AG08395 (cell line): ENCODE measurements at regions not wholly inside any gene's neighbourhood (a gene's known extent, or its start where the extent isn't known, plus 50 kb on each side); places are given as distances from the start of the nearest gene placed in this dataset.
"Not testable (repeated sequence)": the region's sequence is repeated elsewhere in the genome, so short reads cannot be mapped to it uniquely, and the experiment has no call there.

Source experiments
- DNase-seq: peaks from one replicate; pipeline ENCODE4 v3.0.0; 2012; ENCODE audit warnings: mixed read lengths, low spot score

DNA sequence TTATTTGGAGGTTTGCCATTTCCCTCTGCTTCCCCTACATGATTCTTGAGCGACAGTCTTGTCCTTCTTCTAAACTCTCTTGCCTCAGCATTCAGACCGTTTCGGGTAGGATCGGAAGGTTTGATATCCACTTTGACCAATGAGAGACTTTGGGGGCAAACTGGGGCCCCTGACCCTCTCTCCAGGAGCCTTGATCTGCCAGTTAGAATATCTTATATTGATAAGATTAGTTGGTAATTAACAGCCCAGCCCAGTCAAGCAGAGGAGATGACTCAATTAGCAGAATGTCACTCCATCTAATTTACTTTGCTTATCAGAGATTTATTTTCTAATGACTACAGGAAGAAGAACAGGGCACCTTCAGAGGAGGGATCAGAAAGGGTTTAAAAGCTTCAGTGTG is 532.8 kb downstream of the XYLT1 start:
- DNase-seq = no peak

DNA sequence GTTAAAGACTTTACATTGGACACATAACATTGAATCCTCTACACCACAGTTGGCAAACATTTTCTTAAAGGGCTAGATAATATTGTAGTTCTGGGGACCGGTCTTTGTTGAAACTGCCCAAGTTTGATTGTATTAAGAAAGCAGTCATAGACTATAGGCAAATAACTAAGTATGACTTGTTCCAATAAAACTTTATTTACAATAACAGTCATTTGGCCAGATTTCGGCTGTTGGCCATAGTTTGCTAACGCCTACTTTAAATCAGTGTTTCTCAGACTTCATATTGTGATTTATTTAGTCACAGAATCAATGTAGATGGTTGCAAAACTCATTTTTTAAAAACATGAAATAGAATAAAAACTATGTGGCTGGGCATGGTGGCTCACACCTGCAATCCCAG is 531.8 kb downstream of the XYLT1 start:
- DNase-seq = no peak

DNA sequence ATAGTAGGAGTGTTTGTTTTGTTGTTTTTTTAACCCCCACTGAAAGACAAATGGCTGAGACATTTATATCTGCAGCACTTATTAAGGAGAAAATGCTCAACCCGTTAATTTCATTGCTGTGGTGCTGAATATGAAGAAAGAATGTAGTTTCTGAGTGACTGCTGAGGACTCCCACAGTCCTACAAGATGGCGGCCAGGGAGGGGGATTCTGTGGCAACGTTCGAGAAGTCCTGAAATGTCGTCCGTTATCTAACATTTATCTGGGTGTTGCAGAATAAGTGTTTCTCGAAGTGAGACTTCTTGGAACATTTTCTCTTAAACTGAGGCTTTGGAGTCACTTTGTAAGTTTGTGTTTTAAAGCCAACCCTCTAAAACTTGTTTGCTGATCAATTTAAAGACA is 530.4 kb downstream of the XYLT1 start:
- DNase-seq = no peak

DNA sequence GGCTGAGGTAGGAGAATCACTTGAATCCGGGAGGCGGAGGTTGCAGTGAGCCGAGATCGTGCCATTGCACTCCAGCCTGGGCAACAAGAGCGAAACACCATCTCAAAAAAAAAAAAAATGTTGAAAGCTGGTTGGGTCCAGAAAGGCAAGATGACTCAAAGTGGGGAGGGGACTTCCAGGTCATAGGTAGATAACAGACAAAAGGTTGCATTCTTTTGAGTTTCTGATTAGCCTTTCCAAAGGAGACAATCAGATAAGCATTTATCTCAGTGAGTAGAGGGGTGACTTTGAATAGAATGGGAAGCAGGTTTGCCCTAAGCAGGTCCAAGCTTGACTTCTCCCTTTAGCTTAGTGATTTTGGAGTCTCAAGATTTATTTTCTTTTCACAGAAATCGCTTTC is 527.9 kb downstream of the XYLT1 start:
- DNase-seq = not testable (repeated sequence)

DNA sequence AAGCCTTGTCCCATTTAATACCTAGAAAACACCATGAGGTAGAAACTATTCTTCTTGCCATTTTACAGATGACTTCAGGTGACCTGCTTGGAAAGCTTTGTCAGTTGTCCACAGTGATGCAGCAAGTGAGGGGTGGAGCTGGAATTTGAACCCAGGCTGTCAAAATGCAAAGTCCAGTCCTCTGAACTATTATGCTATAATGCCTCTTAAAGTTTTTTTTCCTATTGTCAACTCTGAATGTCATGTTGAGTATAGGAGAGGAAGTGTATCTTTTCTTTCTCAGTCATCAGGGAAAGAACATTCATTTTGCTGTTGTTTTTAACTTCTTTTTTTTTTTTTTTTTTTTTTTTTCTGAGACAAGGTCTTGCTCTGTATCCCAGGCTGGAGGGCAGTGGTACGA is 525.6 kb downstream of the XYLT1 start:
- no peak for DNase-seq

DNA sequence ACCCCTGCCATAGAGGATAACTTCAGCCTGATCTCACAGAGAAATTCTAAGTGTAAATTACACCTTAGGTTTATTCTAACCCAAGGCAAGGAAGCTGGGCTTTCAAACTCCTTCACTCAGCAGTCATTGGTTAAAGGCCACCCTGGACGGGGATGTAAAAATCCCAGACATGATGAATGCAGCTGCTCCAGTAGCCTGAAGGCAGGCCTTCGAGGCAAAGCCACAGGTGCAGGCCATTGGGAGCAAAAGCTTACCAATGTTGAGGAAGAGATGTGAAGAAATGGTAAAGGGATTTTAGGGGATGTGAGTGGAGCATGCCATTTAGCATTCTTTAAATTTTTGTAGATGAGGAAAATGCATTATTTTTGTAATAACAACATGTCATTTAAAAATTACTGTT is 514.4 kb downstream of the XYLT1 start:
- no peak for DNase-seq

DNA sequence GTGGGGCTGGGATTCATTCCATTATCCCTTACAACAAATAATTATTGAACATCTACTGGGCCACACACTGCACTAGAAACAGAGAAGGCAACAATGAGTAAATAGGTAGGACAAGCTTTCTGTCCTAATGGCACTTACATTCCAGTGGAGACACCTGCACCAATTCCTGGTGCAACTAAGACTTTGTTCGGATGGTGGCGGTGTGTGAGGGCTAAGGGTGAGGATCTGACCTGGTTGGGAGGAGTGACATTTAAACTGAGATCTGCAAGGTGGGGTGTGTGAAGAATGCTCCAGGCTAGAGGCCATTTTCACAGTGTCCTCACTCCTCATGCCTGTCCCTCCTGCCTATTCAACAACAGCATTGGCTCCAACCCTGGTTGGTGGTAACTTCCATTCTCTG is 510.0 kb downstream of the XYLT1 start:
- no peak for DNase-seq

DNA sequence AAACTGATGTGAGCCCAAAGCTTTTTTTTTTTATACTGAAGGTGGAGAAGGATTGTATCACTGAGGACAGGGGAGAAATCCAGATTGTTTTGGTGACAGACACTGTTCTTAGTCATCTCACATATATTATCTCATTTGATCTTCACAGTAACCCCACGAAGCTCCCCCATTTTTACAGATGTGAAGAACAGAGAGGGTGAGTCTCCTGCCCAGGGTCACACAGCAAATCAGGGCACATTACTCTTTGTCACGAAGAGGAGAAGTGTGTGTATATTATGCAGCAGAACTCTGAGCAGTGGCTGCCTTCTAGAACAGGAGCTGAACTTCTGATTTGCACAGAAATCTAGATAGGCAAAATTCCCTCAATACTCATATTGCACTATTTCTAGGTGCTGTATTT is 504.3 kb downstream of the XYLT1 start:
- no peak for DNase-seq

DNA sequence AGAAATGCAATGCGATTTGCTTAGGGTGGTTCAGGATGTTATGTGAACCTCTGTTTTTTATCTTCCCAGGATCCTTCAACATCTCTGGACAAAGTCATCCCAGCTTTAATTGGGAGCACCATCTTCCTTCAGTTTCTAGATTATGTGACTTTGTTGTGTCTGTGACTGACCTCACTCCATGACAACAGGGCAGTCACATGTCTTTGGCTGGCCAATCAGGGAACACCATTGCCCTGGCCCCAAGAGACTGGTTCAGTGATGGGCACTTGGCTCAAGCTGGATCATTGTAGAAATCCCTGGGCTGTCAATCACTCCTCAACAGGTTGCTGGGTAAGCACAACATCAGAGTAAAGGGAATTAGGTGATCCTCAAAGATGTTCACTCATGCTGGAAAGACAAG is 499.7 kb downstream of the XYLT1 start:
- DNase-seq = no peak

DNA sequence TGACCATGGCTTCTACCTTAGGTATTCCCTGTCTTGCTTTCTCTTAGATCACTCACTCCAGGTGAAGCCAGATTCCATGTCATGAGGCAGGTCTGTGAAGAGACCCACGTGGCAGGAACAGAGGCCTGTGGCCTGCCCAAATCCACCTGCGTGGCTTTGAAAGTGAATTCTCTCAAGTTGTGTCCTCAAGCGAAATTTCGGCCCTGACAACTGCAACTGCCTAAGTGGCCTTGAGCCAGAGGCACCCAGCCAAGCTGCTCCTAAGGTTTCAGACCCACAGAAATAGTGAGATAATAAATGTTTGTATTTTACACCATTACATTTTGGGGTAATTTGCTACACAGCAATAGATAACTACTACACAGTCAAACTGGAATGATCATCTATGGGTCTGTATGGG is 497.9 kb downstream of the XYLT1 start:
- no peak for DNase-seq

DNA sequence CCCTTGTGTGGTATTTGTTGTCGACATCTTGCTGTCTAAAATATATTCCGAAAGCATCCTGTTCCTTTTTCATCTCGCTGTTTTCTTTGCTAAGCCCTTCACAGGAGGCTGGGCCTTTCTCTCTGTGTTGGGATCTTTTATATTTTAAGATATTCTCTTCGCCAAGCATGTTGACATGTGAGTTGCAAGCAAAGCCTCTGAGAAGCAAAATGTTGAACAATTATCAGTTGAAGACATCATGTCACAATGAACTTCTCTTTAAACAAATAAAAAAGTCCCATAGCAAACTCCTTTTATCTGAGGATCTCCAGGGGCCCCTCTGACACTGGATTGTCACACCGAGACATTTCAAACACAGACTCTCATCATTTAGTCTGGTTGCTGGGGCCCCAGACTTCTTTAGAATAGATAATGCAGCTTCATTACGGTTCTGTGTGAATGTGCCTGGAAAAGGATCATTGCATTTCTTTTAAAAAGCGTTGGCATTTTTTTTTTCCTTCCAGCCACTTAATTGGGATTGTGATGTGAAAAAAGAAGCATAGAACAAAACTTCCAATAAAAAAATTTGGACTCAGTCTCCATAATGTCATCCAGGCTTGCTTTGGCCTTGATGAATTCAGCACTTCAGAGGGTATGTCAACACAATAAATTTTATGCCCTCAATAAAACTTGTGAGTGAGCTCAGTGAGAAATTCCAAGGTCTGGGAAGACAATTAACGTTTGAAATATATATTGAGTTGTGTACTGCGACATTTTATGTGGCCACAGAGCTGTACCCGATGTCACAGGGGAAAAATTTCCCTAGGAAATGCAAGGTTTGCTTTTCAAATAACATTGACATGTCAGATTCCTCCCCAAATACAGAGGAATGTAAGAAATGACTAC is 496.8 kb downstream of the XYLT1 start:
- no peak for DNase-seq

DNA sequence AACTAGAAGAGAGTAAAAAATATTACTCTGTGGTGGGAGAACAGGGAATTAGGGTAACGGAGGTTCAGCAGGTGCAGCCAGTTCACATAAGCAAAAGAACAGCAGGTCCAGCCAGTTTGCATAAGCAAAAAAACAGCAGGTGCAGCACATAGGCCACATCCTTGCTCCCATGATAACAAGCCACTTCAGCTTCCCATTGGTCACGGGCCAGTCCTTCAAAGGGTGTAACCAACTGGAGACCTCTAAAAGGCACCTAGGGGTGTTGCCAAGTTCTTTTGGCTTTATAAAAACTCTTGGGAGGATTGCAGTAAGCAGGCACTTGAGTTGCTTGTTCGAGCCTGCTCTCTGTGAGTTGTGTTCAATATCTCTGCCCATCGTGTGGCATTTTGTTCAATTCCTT is 488.1 kb downstream of the XYLT1 start:
- DNase-seq = no peak

DNA sequence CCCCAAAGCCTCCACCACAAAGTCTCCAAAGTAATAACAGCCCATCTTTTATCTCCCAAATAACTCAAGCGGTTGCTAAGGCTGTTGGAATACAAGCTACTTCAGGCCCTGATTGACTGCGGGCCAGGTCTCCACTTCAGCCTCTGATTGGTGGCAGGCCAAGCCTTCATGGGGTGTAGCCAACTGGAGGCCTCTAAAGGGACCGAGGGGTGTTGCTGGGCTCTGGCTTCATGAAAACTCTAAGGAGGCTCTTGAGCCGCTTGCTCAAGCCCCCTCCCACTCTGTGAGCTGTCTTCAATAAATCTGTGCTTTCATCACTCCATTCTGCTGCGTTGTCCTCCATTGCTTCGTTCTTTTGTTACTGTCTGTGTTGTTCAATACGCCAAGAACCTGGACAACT is 487.2 kb downstream of the XYLT1 start:
- no peak for DNase-seq

DNA sequence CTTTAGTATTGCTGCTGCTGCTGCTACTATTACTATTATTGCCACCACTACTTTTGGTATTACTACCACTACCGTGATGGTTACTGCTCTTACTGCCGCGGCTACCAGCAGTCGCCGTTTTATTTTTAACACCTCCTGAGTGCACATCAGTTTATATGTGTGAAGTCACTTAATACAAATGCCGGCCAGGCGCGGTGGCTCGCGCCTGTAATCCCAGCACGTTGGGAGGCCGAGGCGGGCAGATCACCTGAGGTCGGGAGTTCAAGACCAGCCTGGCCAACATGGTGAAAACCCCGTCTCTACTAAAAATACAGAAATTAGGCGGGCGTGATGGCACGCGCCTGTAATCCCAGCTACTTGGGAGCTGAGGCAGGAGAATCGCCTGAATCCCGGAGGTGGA is 486.7 kb downstream of the XYLT1 start:
- DNase-seq = not testable (repeated sequence)

DNA sequence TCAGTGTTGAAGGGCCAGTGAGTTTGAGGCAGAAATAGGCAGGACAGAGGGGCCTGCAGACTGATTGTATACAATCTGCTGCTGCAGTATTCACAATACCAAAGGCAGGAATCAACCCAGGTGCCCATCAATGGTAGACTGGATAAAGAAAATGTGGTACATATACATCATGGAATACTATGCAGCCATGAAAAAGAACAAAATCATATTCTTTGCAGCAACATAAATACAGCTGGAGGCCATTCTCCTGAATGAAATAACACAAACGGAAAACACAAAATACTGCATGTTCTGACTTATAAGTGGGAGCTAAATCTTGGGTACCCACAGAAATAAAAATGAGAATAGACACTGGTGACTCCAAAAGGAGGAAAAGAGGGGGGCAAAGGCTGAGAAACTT is 485.1 kb downstream of the XYLT1 start:
- DNase-seq = no peak

DNA sequence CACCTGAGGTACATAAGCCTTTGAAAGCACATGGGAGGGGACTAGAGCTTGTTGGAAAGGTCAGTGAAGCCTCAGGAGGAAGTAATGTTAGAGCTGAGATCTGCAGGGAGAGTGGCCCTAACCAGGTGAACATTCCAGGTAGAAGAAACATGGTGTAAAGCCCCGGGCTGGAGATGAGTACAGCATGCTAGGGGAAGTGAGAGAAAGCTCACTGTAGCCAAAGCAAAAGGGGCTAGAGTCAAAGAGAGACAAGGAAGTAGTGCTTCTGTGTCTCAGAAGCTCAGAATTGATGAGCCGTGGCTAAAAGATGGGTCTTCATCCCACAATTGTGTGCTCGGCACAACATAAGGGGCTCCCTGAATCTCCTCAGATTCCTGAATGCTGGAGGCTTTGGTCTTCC is 481.8 kb downstream of the XYLT1 start:
- no peak for DNase-seq

DNA sequence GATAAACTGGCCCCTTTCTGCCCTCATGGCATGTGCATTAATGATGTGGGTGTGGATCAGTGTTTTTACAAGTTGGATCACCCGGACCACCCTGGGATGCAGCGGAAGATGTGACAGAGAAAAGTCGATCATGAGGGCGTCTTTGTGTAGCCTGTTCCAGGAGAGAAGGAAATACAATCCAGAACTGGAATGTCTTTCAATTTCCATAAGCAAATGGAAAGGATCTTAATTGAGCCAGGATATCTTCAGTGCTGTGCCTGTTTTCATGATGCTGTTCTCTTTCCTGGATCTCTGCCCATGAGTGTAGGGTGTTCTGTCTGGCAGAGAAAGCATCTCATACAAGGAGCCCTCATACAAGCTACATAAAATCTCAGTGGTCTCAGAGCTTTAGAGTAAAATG is 481.4 kb downstream of the XYLT1 start:
- no peak for DNase-seq

DNA sequence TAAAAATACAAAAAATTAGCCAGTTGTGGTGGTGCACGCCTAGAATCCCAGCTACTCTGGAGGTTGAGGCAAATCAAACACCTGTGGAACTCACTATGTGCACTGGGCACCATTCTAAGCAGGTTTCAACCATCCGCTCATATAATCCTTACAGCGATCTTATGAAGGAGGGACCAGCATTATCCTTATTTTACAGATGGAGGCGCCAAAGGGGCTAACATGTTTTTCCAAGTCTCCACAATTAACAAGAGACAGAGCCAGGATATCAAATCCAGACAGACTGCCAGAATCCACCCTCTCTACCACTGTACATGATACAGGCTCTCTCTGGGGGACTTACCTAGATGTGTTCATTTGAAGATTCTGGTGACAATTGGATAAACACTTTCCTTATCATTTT is 479.0 kb downstream of the XYLT1 start:
- no peak for DNase-seq

DNA sequence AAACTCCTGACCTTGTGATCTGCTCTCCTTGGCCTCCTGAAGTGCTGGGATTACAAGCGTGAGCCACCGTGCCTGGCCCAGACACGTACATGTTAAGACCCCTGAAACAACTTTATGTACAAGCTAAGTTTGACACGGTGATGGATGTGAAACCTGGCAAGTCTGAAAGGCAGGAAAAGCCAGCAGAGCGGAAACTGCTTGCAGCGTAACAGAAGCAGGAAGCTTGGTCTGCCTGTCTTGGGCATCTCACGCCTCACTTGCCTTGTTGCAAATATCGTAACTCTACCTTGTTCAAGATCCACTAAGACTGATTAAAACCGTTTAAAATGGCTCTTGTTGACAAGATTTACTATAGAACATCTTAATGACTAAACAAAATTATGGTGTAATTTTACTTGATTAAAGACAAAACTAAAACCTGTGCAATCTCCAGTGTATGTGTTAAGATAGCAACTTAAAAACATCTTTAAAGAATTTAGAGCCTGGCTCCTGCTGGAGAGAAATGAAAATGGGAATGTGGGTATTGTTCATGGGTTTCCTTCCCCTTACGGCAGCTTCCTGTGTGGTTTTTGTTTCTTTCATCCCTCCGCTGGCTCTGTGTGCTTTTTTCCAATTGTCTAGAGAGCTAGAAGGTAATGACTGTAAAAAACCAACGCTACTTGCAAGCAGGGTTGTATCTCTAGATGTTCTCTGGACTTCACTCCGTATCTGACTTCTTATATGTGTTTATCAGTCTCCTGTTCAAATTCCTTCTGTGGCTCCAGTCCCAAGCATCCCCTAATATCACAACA is 477.6 kb downstream of the XYLT1 start:
- no peak for DNase-seq

DNA sequence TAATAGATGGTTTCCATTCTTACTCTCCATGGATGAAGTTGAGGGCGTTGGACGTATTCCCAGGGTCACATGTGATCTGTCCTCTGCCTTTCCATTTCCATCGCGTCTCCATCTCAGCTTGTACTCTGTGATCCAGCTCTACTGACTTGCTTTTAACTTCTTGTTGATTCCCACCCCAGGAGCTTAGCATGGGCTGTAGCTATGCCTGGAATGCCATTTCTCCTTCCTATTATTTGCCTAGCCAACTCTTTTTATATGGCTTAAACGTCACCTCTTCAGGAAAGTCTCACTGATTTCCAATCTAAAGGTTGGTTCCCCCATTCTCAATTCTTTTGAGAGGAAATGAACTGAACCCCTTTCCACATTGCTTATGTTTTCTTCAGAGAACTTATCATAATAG is 475.9 kb downstream of the XYLT1 start:
- no peak for DNase-seq

DNA sequence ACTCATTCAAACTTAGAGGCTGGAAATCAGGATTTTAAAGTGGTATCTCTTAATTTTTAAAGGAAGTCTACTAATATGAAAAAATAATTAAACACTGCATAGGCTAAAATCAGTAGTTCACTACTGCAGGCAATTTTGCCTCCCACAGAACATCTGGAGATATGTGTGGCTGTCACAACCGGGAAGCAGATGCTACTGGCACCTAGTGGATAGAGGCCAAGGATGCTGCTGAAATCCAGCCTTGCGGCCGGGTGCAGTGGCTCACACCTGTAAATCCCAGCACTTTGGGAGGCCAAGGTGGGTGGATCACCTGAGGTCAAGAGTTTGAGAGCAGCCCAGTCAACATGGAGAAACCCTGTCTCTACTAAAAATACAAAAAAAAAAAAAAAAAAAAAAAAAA is 473.9 kb downstream of the XYLT1 start:
- no peak for DNase-seq

DNA sequence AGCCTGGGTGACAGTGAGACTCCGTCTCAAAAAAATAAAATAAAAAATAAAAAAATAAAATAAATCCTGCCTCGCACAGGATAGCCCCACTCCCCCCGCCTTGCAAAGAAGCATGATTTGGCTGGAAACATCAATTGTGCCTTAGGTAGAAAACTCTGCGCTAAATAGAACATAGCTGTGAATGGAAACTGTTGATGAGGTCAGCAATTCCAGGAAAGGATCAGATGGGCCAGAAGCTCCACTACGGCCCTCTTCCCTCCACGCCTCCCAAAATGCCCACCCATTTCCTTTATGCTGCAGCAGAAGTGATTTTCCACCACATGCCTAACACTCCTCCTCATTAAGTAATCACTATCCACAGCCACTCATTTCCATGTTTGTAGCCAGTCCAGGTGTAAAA is 473.4 kb downstream of the XYLT1 start:
- DNase-seq = no peak

DNA sequence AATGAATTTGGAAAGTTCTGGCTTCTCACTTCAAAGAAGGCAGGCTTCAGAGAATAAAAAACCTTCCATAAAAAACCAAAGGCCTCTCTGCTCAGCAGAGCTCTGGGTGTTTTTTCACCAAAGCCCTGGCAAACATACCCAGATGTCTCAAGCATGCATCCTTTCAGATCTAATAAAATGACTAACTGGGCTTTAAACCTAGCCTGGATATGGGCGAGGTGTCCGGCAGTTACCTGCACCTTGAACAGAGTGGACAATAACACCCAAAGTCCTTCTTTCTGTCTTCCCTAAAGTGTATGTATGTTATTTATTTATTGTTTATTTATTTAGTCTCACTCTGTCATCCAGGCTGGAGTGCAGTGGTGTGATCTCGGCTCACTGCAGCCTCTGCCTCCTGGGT is 469.3 kb downstream of the XYLT1 start:
- no peak for DNase-seq

DNA sequence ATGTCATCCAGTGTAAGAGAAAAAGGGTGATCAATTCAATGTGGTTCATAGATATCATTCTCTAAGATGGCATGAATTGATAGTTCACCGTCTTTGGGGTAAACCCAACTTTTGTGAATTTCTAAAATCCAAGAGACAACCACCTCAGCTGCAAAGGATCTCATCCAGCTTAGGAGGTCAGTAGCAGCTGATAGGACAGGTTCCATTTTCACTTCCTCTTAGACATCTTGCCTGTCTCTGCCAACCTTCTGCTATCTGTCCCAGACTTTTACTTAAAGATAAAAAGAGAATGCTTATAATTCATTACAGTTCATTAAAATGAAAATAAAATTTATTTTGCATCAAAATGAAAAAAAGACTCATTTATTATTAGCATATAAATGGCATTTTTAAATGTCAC is 468.2 kb downstream of the XYLT1 start:
- DNase-seq = no peak
